Bone marrow (tissue), 2 donors: ENCODE measurements at regions not wholly inside any gene's neighbourhood (a gene's known extent, or its start where the extent isn't known, plus 50 kb on each side); places are given as distances from the start of the nearest gene placed in this dataset.
"Not testable (repeated sequence)": the region's sequence is repeated elsewhere in the genome, so short reads cannot be mapped to it uniquely, and the experiment has no call there.

Experiments used
- DNase-seq, 2 donors: peaks; one replicate each; lab custom pipeline; 2025; lab: John Stamatoyannopoulos, UW

DNA sequence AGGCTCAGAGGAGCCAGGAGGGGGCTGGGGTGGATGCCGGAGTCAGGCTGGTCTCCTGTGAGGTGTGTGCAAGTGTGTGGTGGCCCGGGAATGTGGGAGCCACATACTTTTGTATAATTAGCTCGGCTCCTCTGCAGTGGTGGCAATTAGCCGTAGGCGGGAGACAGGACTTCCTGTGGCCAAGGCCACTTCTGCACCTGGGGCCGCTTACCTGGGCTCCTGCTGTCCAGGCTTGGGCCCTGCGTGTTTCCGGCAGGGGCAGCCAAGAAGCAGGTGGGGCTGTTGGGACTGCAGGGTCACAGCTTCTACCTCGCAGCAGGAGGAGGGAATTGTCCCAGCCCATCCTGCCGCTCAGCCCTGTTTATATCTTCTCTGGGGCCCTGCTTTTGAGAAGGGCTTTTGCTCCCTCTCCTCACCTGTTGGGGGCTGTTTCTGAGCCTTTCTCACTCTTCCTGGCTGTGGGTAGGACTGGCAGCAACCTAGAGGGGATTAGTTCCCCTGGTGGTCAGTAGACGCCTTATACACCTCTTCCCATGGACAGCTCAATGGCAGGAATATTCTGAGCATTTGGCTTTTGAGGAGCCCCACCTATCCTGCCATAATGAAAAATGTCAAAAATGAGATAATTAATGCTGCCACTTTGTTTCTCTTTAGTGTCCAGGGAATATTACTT is 145.4 kb upstream of the PITX1 start:
- DNase-seq: no peak

- no peak for DNase-seq
Observed at GRCh38 chr5:135178476-135179155, 144.6 kb upstream of the PITX1 start.

GRCh38 chr5:135177591-135177990 is 143.6 kb upstream of the PITX1 start:
- DNase-seq: no peak

GRCh38 chr5:135176991-135177390 is 143.0 kb upstream of the PITX1 start:
- DNase-seq: no peak

DNA sequence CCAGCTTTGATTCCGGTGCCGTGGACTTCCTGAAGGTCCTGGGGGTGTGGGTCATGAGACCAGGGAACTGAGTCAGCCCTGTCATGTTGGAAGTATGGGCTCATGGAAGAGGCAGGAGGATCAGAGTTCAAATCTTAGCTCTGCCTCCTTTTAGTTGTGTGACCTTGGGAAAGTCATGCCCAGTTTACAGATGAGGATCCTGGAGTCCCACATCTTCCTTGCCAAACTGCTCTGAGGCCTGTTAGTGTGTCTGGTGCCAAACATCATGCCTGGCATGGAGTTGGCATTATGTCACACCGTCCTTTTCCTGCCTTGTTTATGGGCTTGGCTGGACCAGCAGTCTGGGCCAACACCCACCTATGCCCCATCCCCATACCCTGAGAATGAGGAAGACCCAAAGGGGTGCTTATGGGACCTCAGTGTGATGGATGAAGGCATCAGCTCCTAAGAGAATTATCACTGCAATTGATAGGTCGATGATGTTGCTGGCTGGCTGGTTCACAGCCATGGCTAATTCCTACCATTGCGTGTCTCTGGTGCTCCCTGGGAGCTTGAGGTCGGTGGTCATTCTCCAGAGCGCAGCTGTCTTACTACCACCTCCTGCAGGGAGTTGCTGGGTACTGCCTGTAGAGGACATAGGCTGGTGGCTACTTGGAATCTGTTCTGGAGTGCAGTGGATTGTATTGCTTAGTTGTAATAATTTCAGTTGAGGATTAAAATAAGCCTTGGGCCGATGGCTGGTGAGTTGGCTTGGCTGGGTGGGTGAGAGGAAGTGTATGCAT is 140.5 kb upstream of the PITX1 start:
- DNase-seq: no peak

- no peak for DNase-seq
Observed at GRCh38 chr5:135173662-135174290, 139.7 kb upstream of the PITX1 start.

GRCh38 chr5:135172718-135173117 is 138.7 kb upstream of the PITX1 start:
- DNase-seq: no peak

- DNase-seq: no peak
Observed at GRCh38 chr5:135171336-135171735, 137.3 kb upstream of the PITX1 start.

DNA sequence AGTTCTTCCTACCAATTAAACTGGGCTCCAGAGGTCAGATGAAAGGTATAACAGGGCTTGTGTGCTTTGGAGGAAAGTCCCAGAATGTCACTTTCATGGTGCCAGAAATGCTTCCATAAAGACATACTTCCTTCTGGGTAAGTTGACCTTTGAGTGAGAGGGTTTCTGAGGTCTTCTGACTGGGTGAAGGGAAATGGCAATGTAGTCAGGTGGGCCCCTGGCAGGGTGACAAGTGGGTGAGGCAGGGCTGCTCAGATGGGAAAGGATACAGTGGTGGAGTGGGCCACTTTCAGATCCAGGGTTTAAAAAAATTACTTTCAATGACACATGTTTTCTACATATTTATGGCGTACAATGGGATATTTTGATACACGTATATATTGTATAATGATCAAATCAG is 136.5 kb upstream of the PITX1 start:
- DNase-seq: no peak

DNA sequence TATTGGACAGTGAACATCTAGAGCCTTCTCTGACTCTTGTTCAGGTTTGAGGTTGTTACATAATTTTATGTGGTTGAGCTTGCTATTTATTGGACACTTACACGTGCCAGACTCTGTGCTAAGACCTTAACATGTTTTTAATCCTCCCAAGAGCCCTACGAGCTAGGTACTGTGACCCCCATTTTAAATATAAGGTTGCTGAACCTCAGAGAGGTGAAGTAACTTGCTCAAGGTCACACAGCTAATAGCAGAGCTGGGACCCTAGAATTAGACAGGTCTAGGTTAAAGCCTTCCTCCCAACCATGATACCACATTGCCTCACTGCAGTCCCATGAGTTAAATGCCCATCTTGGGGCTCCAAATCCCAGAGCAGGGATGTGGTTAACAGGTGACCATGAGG is 135.7 kb upstream of the PITX1 start:
- no peak for DNase-seq

GRCh38 chr5:135167634-135168033 is 133.6 kb upstream of the PITX1 start:
- no peak for DNase-seq

- DNase-seq: not testable (repeated sequence)
Observed at GRCh38 chr5:135164873-135165614, 131.0 kb upstream of the PITX1 start.

DNA sequence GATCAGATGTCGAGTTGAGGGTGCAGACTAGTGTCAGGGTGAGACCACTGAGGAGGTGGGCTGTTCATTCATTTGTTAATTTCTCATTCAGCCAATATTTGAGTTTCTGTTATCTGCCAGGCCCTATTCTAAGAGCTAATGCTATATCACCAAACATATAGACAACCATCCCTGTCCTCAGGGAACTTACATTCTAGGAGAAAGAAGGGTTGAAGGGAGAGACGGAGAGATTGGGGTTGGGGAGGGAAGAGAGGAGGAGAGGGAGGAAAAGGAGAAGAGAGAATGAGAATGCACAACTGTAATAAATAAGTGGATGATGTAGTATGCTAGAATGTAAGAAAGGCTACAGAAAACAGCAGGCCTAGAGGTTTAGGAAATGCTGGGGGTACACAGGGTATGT is 129.9 kb upstream of the PITX1 start:
- no peak for DNase-seq

GRCh38 chr5:135163391-135163790 is 129.4 kb upstream of the PITX1 start:
- no peak for DNase-seq

GRCh38 chr5:135162661-135163265 is 128.7 kb upstream of the PITX1 start:
- DNase-seq: no peak

DNA sequence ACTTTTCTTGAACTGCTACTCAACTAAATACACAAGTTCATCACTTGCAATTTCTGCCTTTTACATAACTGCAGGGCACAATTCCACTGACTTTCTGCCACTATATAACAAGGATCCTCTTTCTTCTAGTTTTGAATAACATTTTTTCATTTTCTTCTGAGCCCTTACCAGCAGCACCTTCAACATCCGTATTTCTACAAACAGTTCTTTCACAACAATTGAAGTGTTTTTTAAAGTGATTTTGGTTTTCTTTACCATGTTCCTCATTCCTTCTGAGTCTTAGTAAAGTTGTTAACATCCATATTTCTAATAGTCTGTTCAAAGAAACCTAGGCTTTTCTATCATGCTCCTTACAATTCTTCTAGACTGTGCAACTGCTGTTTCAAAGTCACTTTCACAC is 127.2 kb upstream of the PITX1 start:
- DNase-seq: no peak

DNA sequence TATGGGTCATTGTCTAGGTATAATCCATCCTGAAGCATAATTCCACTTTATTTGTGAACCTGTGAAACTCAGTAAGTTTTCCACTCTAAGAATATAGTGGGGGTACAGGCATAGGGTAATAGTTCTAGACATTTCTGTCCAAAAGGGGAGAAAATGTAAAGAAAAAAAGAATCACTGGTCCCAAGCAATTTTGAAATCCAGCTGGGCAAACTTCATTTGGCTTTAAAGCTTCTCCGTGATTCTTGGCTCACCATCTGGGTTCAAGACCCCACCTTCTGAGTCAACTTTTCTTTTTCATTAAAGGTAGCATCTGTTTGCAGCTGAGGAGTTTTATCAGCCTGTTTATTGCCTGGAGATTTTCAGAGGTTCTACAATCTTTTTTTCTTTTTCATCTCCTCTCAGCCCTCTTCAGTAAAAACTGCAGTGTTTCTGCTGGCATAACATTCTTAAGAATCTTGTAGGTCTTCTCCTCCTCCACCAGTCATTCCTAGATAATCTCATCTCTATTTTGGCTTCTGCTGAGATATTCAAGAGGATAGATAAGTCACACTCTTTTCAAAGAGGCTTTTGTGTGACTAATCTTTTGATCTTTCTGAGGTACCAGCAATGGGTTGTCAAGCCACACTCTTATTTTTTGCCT is 126.1 kb upstream of the PITX1 start:
- DNase-seq: no peak

GRCh38 chr5:135159626-135160025 is 125.6 kb upstream of the PITX1 start:
- DNase-seq: no peak

DNA sequence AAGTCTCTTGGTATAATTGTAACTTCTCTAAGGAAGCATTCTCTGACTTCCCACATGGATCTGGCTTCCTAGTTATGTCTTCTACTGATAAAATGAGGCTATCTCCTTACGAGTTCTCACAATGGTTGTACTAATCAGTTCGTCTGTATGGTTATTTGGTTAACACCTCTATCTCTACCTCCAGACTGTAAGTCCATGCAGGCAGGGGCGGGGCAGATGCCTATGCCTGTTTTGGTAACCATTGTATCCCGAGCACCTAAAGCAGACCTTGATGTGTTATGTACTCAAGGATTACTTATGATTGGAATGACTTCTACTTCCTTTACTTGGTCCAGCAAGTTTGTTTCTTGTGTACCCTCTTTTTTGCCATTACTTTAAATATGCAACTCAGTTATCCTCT is 125.0 kb upstream of the PITX1 start:
- no peak for DNase-seq

DNA sequence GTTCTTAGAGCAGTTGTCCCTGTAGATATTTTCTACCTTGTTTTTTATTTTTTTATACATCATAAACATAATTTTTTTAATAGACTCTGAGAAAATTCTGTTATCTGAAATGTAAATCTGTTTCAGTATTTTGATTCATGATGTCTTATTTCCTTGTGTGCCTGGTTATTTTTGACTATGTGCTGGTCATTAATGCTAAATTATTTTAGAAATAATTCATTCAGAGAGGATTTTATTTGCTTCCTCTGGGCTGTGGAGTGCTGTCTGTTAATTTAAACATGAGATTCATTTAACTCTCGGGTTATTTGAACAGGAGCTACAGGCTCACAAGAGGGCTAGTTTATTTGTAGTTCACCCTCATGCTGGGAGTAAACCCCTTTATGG is 124.3 kb upstream of the PITX1 start:
- DNase-seq: no peak
